ENCODE measurements at regions not wholly inside any gene's neighbourhood (a gene's known extent, or its start where the extent isn't known, plus 50 kb on each side); places are given as distances from the start of the nearest gene placed in this dataset.

GRCh38 chr22:48357196-48357595 is 1470.5 kb downstream of the BRD1 start:
- TF ChIP-seq, protein P1, sequence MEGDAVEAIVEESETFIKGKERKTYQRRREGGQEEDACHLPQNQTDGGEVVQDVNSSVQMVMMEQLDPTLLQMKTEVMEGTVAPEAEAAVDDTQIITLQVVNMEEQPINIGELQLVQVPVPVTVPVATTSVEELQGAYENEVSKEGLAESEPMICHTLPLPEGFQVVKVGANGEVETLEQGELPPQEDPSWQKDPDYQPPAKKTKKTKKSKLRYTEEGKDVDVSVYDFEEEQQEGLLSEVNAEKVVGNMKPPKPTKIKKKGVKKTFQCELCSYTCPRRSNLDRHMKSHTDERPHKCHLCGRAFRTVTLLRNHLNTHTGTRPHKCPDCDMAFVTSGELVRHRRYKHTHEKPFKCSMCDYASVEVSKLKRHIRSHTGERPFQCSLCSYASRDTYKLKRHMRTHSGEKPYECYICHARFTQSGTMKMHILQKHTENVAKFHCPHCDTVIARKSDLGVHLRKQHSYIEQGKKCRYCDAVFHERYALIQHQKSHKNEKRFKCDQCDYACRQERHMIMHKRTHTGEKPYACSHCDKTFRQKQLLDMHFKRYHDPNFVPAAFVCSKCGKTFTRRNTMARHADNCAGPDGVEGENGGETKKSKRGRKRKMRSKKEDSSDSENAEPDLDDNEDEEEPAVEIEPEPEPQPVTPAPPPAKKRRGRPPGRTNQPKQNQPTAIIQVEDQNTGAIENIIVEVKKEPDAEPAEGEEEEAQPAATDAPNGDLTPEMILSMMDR (IDR thresholded peaks at IDR 0.05; ENCODE audit: low read depth, low read length, poor library complexity, severe bottlenecking) = no peak
- TF ChIP-seq EZH2phosphoT487 (IDR thresholded peaks at IDR 0.05; ENCODE audit: borderline replicate concordance, low read length) = no peak
